ENCODE measurements at regions not wholly inside any gene's neighbourhood (a gene's known extent, or its start where the extent isn't known, plus 50 kb on each side); places are given as distances from the start of the nearest gene placed in this dataset.

DNA sequence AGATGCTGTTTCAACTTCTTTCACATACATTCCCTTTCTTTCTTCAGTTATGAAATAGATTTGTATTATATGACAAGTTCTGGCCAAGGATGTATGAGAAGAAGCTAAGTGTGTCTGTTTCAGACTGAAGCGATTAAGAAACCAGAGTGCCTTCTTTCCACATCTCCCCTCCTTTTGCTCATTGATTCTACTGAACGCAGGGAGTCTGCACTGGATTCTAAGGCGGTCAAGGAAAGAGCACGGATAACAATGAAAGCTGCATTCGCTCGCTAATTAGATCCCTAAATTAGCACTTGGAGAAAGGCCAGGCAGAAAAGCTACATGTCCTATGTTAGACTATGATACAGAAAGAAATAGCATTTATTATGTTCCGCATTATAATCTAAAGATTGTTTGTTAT, 267.7 kb downstream of the HAO1 start:
- TF ChIP-seq, protein P1, sequence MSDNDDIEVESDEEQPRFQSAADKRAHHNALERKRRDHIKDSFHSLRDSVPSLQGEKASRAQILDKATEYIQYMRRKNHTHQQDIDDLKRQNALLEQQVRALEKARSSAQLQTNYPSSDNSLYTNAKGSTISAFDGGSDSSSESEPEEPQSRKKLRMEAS (IDR thresholded peaks at IDR 0.05; ENCODE audit: low read depth): no peak
- TF ChIP-seq MXI1 (IDR thresholded peaks at IDR 0.05; ENCODE audit: low read depth, low read length): no peak
- TF ChIP-seq, protein P2, sequence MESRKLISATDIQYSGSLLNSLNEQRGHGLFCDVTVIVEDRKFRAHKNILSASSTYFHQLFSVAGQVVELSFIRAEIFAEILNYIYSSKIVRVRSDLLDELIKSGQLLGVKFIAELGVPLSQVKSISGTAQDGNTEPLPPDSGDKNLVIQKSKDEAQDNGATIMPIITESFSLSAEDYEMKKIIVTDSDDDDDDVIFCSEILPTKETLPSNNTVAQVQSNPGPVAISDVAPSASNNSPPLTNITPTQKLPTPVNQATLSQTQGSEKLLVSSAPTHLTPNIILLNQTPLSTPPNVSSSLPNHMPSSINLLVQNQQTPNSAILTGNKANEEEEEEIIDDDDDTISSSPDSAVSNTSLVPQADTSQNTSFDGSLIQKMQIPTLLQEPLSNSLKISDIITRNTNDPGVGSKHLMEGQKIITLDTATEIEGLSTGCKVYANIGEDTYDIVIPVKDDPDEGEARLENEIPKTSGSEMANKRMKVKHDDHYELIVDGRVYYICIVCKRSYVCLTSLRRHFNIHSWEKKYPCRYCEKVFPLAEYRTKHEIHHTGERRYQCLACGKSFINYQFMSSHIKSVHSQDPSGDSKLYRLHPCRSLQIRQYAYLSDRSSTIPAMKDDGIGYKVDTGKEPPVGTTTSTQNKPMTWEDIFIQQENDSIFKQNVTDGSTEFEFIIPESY (IDR thresholded peaks at IDR 0.05; ENCODE audit: borderline replicate concordance, low read depth): no peak
- no peak for TF ChIP-seq RFX5 (IDR thresholded peaks at IDR 0.05; ENCODE audit: low read length)
- TF ChIP-seq, protein P3, sequence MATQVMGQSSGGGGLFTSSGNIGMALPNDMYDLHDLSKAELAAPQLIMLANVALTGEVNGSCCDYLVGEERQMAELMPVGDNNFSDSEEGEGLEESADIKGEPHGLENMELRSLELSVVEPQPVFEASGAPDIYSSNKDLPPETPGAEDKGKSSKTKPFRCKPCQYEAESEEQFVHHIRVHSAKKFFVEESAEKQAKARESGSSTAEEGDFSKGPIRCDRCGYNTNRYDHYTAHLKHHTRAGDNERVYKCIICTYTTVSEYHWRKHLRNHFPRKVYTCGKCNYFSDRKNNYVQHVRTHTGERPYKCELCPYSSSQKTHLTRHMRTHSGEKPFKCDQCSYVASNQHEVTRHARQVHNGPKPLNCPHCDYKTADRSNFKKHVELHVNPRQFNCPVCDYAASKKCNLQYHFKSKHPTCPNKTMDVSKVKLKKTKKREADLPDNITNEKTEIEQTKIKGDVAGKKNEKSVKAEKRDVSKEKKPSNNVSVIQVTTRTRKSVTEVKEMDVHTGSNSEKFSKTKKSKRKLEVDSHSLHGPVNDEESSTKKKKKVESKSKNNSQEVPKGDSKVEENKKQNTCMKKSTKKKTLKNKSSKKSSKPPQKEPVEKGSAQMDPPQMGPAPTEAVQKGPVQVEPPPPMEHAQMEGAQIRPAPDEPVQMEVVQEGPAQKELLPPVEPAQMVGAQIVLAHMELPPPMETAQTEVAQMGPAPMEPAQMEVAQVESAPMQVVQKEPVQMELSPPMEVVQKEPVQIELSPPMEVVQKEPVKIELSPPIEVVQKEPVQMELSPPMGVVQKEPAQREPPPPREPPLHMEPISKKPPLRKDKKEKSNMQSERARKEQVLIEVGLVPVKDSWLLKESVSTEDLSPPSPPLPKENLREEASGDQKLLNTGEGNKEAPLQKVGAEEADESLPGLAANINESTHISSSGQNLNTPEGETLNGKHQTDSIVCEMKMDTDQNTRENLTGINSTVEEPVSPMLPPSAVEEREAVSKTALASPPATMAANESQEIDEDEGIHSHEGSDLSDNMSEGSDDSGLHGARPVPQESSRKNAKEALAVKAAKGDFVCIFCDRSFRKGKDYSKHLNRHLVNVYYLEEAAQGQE (IDR thresholded peaks at IDR 0.05; ENCODE audit: low read depth, low read length): no peak
- TF ChIP-seq, protein P4, sequence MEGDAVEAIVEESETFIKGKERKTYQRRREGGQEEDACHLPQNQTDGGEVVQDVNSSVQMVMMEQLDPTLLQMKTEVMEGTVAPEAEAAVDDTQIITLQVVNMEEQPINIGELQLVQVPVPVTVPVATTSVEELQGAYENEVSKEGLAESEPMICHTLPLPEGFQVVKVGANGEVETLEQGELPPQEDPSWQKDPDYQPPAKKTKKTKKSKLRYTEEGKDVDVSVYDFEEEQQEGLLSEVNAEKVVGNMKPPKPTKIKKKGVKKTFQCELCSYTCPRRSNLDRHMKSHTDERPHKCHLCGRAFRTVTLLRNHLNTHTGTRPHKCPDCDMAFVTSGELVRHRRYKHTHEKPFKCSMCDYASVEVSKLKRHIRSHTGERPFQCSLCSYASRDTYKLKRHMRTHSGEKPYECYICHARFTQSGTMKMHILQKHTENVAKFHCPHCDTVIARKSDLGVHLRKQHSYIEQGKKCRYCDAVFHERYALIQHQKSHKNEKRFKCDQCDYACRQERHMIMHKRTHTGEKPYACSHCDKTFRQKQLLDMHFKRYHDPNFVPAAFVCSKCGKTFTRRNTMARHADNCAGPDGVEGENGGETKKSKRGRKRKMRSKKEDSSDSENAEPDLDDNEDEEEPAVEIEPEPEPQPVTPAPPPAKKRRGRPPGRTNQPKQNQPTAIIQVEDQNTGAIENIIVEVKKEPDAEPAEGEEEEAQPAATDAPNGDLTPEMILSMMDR (IDR thresholded peaks at IDR 0.05): no peak
- no peak for TF ChIP-seq ELF1 (IDR thresholded peaks at IDR 0.05)
- TF ChIP-seq SIN3A (IDR thresholded peaks at IDR 0.05; ENCODE audit: borderline replicate concordance, low read depth, low read length): no peak
- TF ChIP-seq, protein P5, sequence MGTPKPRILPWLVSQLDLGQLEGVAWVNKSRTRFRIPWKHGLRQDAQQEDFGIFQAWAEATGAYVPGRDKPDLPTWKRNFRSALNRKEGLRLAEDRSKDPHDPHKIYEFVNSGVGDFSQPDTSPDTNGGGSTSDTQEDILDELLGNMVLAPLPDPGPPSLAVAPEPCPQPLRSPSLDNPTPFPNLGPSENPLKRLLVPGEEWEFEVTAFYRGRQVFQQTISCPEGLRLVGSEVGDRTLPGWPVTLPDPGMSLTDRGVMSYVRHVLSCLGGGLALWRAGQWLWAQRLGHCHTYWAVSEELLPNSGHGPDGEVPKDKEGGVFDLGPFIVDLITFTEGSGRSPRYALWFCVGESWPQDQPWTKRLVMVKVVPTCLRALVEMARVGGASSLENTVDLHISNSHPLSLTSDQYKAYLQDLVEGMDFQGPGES (IDR thresholded peaks at IDR 0.05; ENCODE audit: low read depth, low read length): no peak
- no peak for TF ChIP-seq GATA2 (CRISPR knock-in tag; IDR thresholded peaks at IDR 0.05)
- TF ChIP-seq SMC3 (IDR thresholded peaks at IDR 0.05; ENCODE audit: low read depth, low read length): no peak
- no peak for TF ChIP-seq EP300 (IDR thresholded peaks at IDR 0.05; ENCODE audit: borderline replicate concordance in 1 of 2, low read depth in 1 of 2, low read length in 1 of 2)
- TF ChIP-seq POLR2AphosphoS5 (IDR thresholded peaks at IDR 0.05; ENCODE audit: low read depth, low read length): no peak
- TF ChIP-seq RCOR1 (IDR thresholded peaks at IDR 0.05; ENCODE audit: low read length): no peak

More for the DNA sequence above, 267.7 kb downstream of the HAO1 start:
- no peak overlapping the region for H3K27ac ChIP-seq (ENCODE audit: low read depth in 2 of 2, low read length in 1 of 2)
- no peaks in the 10 kb centered on the region for H4K20me1 ChIP-seq (ENCODE audit: insufficient read depth)
- no peaks in the 10 kb centered on the region for H3K79me2 ChIP-seq (ENCODE audit: insufficient read depth)
- no peaks in the 10 kb centered on the region for H3K9me3 ChIP-seq
- no peak for DNase-seq
- H3K9me2 ChIP-seq: 0 out of 2 replicates have a peak, but pooled peaks cover 3% of the 10 kb centered on the region
- no peaks in the 10 kb centered on the region for H3K27me3 ChIP-seq (ENCODE audit: insufficient read depth)
- H3K4me2 ChIP-seq: no peak overlapping the region
- WGBS (ENCODE audit: low lambda C conversion rate): 40% methylated on average over 7 of the region's 7 CpGs
- H3K9ac ChIP-seq: no peak overlapping the region
- POLR2A ChIA-PET: no interaction called here
- no peaks in the 10 kb centered on the region for H3K4me1 ChIP-seq (ENCODE audit: control insufficient read depth in 1 of 2, insufficient read depth in 2 of 2, low read depth in 1 of 2, low read length in 1 of 2)
- CTCF ChIA-PET: interaction anchor here (1.1 kb wide), 1 partner anchor 13 kb away, joined by 3 read pairs; no protein-coding TSS in a partner anchor
- no peak overlapping the region for H3K4me3 ChIP-seq (ENCODE audit: low read depth in 2 of 2, low read length in 1 of 2)
- no peaks in the 10 kb centered on the region for H3K36me3 ChIP-seq (replicated peaks in 1 of 2; ENCODE audit: control insufficient read depth in 1 of 2, insufficient read depth in 2 of 2, low read length in 1 of 2)
- H3F3A ChIP-seq (replicated peaks; ENCODE audit: insufficient read depth): peaks cover 5% of the 10 kb centered on the region
- H2AFZ ChIP-seq (ENCODE audit: low read depth): no peak overlapping the region
